Heart left ventricle (tissue), 16 donors: ENCODE measurements at regions not wholly inside any gene's neighbourhood (a gene's known extent, or its start where the extent isn't known, plus 50 kb on each side); places are given as distances from the start of the nearest gene placed in this dataset.

Source experiments
- ATAC-seq, 4 donors: fragments of 200-7000 bp; cut with Tn5 transposase; one replicate each; pipeline ENCODE4 v1.9.1; 2020 to 2022; ENCODE audit warnings: moderate library complexity in 4 of 4, mild to moderate bottlenecking in 3 of 4, moderate number of reproducible peaks in 1 of 4
- DNase-seq, 5 donors: peaks; one replicate each; pipeline ENCODE4 v3.0.0-alpha.2; 2020
- H3K27ac ChIP-seq, 12 donors: fragments of 200-600 bp; sonication (generic) in 4 of 12; one replicate each; pipeline versions ENCODE4 v1.5.0 to v1.8.0; 2016 to 2022; ENCODE audit warnings: mild to moderate bottlenecking in 2 of 12
- H3K27me3 ChIP-seq, 9 donors: fragments of 200-600 bp; sonication (generic) in 2 of 9; one replicate each; pipeline versions ENCODE4 v1.5.1 to v1.8.0; 2016 to 2022; ENCODE audit warnings: mild to moderate bottlenecking in 3 of 9
- H3K36me3 ChIP-seq, 9 donors: fragments of 200-600 bp; sonication (generic) in 2 of 9; one replicate each; pipeline versions ENCODE4 v1.5.0 to v1.8.0; 2018 to 2022; ENCODE audit warnings: mild to moderate bottlenecking in 2 of 9
- H3K4me1 ChIP-seq, 12 donors: fragments of 200-600 bp; sonication (generic) in 4 of 12; one replicate each; pipeline versions ENCODE4 v1.5.0 to v1.8.0; 2016 to 2022; ENCODE audit warnings: mild to moderate bottlenecking in 3 of 12
- H3K4me3 ChIP-seq, 12 donors: fragments of 200-600 bp; sonication (generic) in 4 of 12; one replicate each; pipeline versions ENCODE4 v1.5.0 to v1.8.0; 2017 to 2022; ENCODE audit warnings: mild to moderate bottlenecking in 9 of 12, moderate library complexity in 4 of 12
- H3K9me3 ChIP-seq, 12 donors: fragments of 200-600 bp; sonication (generic) in 4 of 12; one replicate each; pipeline versions ENCODE4 v1.5.0 to v1.8.0; 2016 to 2022; ENCODE audit warnings: mild to moderate bottlenecking in 1 of 12
- POLR2A ChIP-seq, 2 donors: fragments of 450-650 bp; IDR thresholded peaks; one replicate each; pipeline ENCODE4 v1.6.1; 2017; ENCODE audit warnings: antibody characterized with exemption in 2 of 2, mild to moderate bottlenecking in 2 of 2, moderate library complexity in 2 of 2
- WGBS, 4 donors: extraction: QIAGEN DNeasy Blood & Tissue Kit in 2 of 4; methylation state at CpG; one replicate each; pipeline versions ENCODE4 v1.1.5 to v1.1.7; 2013 to 2018; 5-methylcytosine and 5-hydroxymethylcytosine counted together
- intact Hi-C, 10 donors: fragments of 100-400 bp; cut with DNase I; formaldehyde crosslinking; loops; one replicate each; pipeline versions ENCODE4 v1.11.1 to v1.14.2; 2022
- TF ChIP-seq, protein P1 (sequence below), 12 donors: fragments of 200-600 bp; sonication (generic) in 4 of 12; IDR thresholded peaks; one replicate each; pipeline versions ENCODE4 v1.5.0 to v1.8.0; 2018 to 2022; ENCODE audit warnings: antibody characterized with exemption in 12 of 12, mild to moderate bottlenecking in 5 of 12
- donor health status: ischemic (EF 13 %, LVEDD 7.1; RV severe dilation, severe dysfunction).
- donor health status: healthy with polysubstance abuse.
- donor health status: DM: no; HTN: yes; CAD: no.
- donor health status: DM: no; HTN: no; CAD: no.
- donor health status: ischemic (EF 25% LVEDD 6.9; RV normal size, moderate dysfunction).
- donor health status: ischemic (EF 25% LVEDD 5.7; RV mildly dilated, moderate dysfunction).
- donor health status: healthy.
- donor health status: DM: yes; HTN: yes; CAD: no.
- donor health status: ischemic (EF 35%, LVEDD 5.7; RV mildly dilated, moderate dysfunction).
- donor health status: nonischemic (EF 11% LVEDD 7.7; RV severe dilation, severe dysfunction).
- donor health status: DM: yes; HTN: yes; CAD: no.
- donor health status: PGD.
- donor health status: ischemic (EF 29% LVEDD 5.4; RV normal size, mild dysfunction).
- donor health status: nonischemic (EF 23%, LVEDD 6.1; RV moderate dilation, normal function).

DNA sequence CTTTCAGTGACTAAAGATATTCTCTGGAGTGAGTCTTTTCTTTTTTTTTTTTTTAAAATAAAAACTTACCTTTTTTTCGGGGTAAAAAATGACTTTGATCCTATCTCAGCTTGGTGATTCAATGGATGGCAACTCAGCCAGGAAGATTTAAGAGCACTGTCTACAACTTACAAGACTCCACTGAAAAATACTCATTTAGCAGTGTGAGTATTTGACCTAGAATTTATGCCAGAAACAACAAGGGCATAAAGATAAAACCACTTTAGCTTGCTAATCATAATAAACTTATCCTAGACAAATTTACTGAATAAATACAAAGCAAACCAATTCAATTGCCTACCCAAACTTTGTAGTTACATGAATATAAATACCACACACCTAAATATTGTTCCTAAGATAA is 446.6 kb downstream of the RPS29 start:
- H3K36me3 ChIP-seq, result no peaks in the 10 kb centered on the region
- intact Hi-C loops, result no loop called here
- WGBS, 4 donors, result 49 to 70% (median 59%) methylated on average over 1 of the region's 1 CpG
- no peaks in the 10 kb centered on the region for H3K4me1 ChIP-seq
- no peak overlapping the region for H3K4me3 ChIP-seq
- no peak for ATAC-seq
- H3K27me3 ChIP-seq, result no peaks in the 10 kb centered on the region
- no peaks in the 10 kb centered on the region for H3K9me3 ChIP-seq
- DNase-seq, result no peak
- no peak overlapping the region for H3K27ac ChIP-seq
- TF ChIP-seq, protein P1, sequence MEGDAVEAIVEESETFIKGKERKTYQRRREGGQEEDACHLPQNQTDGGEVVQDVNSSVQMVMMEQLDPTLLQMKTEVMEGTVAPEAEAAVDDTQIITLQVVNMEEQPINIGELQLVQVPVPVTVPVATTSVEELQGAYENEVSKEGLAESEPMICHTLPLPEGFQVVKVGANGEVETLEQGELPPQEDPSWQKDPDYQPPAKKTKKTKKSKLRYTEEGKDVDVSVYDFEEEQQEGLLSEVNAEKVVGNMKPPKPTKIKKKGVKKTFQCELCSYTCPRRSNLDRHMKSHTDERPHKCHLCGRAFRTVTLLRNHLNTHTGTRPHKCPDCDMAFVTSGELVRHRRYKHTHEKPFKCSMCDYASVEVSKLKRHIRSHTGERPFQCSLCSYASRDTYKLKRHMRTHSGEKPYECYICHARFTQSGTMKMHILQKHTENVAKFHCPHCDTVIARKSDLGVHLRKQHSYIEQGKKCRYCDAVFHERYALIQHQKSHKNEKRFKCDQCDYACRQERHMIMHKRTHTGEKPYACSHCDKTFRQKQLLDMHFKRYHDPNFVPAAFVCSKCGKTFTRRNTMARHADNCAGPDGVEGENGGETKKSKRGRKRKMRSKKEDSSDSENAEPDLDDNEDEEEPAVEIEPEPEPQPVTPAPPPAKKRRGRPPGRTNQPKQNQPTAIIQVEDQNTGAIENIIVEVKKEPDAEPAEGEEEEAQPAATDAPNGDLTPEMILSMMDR (IDR thresholded peaks at IDR 0.05), result no peak

DNA sequence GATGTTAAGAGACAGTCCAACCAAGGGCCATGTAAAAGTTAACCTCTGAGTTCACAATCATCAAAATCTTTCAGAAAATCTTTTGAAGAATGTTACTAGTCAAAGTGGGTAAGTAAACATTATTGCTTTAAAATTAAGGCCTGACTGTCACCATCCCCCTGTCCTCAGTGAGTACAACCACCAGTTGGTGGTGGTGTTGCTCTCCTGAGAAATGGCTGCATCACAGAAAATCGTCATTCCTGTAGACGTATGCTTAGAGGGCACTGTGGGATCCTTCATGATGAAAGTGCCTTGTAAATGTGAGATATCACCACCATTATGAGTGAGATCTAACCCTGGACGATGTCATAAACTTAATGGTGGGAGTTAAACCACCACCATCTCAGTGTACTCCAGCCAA is 451.2 kb downstream of the RPS29 start:
- intact Hi-C loops, result no loop called here

DNA sequence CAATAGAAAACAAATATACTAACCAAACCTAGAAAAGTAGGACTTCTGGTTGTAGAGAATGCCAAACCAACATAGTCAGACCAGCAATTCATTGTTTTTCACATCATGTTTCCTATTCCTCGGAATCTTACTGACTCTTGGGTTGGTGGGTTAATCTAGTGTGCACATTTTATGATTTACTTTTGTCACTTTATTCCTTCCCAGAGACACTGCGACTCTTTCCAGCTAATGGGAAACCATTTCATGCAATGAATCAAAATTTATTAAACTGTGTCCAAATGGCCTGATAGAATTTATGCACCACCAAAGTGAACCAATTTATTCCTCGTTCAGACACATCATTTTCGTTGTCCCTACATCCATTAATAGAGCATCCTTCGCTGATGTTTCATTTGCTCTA is 464.9 kb downstream of the RPS29 start:
- Histone ChIP-seq H3K36me3 (no peaks in the 10 kb centered on the region), H3K9me3 (peaks cover 0 to 8% (median 0%) of the 10 kb centered on the region in 12 donors), H3K4me1 (no peaks in the 10 kb centered on the region), H3K4me3 (no peak overlapping the region), H3K27ac (no peak overlapping the region), H3K27me3 (no peaks in the 10 kb centered on the region)
- DNase-seq (no peak), ATAC-seq (no peak)
- intact Hi-C loops, result no loop called here
- WGBS, 4 donors, result 79 to 84% (median 82%) methylated on average over 5 of the region's 5 CpGs
- TF ChIP-seq, protein P1 (IDR thresholded peaks at IDR 0.05), result no peak
- TF ChIP-seq POLR2A (IDR thresholded peaks at IDR 0.05), result no peak

More for the DNA sequence above, 451.2 kb downstream of the RPS29 start:
- DNase-seq (no peak), ATAC-seq (no peak)
- TF ChIP-seq, protein P1 (IDR thresholded peaks at IDR 0.05), result no peak
- no peak for TF ChIP-seq POLR2A (IDR thresholded peaks at IDR 0.05)
- Histone ChIP-seq H3K4me1 (no peaks in the 10 kb centered on the region), H3K36me3 (no peaks in the 10 kb centered on the region), H3K4me3 (no peak overlapping the region), H3K27me3 (no peaks in the 10 kb centered on the region), H3K27ac (no peak overlapping the region), H3K9me3 (peaks cover 0 to 8% (median 0%) of the 10 kb centered on the region in 12 donors)
- 30 to 46% (median 33%) methylated on average over 3 of the region's 3 CpGs for WGBS, 4 donors

DNA sequence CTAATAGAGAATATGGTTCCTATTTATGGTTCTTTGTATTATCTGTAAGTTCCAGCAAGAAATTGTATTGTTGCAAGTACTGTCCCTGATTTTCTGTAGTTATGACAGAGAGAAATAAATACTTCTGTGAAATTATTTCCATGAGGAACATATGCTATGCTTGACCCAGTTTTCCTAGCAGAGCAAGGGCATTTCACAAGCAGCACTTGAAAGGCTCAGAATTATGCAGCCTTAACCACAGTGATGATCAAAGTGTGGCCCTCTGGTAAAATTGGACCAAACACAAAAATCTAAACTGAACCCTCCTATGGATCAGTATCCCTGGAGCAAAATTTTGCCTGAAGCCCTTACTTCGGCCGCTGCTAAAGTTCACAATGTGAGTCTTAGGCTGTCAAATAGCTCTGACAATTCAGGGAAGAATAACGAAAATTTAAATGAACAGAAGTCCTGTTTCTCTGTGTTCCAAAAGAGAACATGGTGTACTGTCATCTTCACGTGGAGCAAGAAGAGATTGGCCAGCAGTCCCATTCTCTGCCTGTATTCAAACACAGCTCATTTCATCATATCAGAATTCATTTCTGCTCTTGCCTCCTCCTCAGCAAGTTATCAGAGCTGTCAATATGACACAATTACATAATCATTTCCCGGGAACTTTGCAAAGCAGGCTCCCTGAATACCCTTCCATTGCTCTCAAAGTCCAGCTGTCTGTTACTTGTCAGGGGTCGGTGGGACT is 471.9 kb downstream of the RPS29 start:
- Histone ChIP-seq H3K9me3 (peaks cover 0 to 8% (median 0%) of the 10 kb centered on the region in 12 donors), H3K27me3 (no peaks in the 10 kb centered on the region), H3K27ac (no peak overlapping the region), H3K36me3 (no peaks in the 10 kb centered on the region), H3K4me1 (no peaks in the 10 kb centered on the region), H3K4me3 (no peak overlapping the region)
- DNase-seq (no peak), ATAC-seq (no peak)
- 38 to 45% (median 42%) methylated on average over 6 of the region's 6 CpGs for WGBS, 4 donors
- TF ChIP-seq POLR2A (IDR thresholded peaks at IDR 0.05), result no peak
- TF ChIP-seq, protein P1 (IDR thresholded peaks at IDR 0.05), result no peak
- intact Hi-C loops, result no loop called here
